Tibial nerve (tissue), 4 donors: ENCODE measurements at regions not wholly inside any gene's neighbourhood (a gene's known extent, or its start where the extent isn't known, plus 50 kb on each side); places are given as distances from the start of the nearest gene placed in this dataset.
A peak's percentile ranks its signal among the peaks of the same experiment; 100 is the strongest.
"Not testable (repeated sequence)": the region's sequence is repeated elsewhere in the genome, so short reads cannot be mapped to it uniquely, and the experiment has no call there.

ENCODE experiments used
- DNase-seq, 2 donors: peaks; one replicate each; pipeline ENCODE4 v3.0.0-alpha.2; 2019; ENCODE audit warnings: low spot score in 2 of 2
- H3K27ac ChIP-seq, 4 donors: fragments of 200-600 bp; sonication (generic) in 3 of 4; one replicate each; pipeline ENCODE4 v1.5.1; 2017 to 2019; ENCODE audit warnings: mild to moderate bottlenecking in 1 of 4
- H3K27me3 ChIP-seq, 2 donors: fragments of 200-600 bp; sonication (generic) in 1 of 2; one replicate each; pipeline versions ENCODE4 v1.5.1 to v1.6.0; 2017 to 2019
- H3K36me3 ChIP-seq, 3 donors: fragments of 200-600 bp; sonication (generic); one replicate each; pipeline ENCODE4 v1.5.1; 2018 to 2019
- H3K4me1 ChIP-seq, 4 donors: fragments of 200-600 bp; sonication (generic) in 3 of 4; one replicate each; pipeline ENCODE4 v1.5.1; 2017 to 2019
- H3K4me3 ChIP-seq, 4 donors: fragments of 200-600 bp; sonication (generic) in 3 of 4; one replicate each; pipeline ENCODE4 v1.5.1; 2017 to 2019; ENCODE audit warnings: mild to moderate bottlenecking in 1 of 4, moderate library complexity in 1 of 4
- H3K9me3 ChIP-seq, 4 donors: fragments of 200-600 bp; sonication (generic) in 3 of 4; one replicate each; pipeline ENCODE4 v1.5.1; 2017 to 2019
- EP300 ChIP-seq, 2 donors: sonication (generic); formaldehyde crosslinking; IDR thresholded peaks; one replicate each; pipeline ENCODE4 v1.6.1; 2017; ENCODE audit warnings: antibody characterized with exemption in 2 of 2, mild to moderate bottlenecking in 1 of 2
- POLR2A ChIP-seq, 2 donors: fragments of 450-650 bp; IDR thresholded peaks; one replicate each; pipeline ENCODE4 v1.6.1; 2017; ENCODE audit warnings: antibody characterized with exemption in 2 of 2, mild to moderate bottlenecking in 2 of 2, moderate library complexity in 2 of 2
- WGBS, 2 donors: methylation state at CpG; one replicate each; pipeline ENCODE4 v1.1.5; 2018; 5-methylcytosine and 5-hydroxymethylcytosine counted together
- TF ChIP-seq, protein P1 (sequence below), 5 experiments: fragments of 200-600 bp in 3 of 5; fragments of 450-650 bp in 2 of 5; sonication (generic) in 3 of 5; IDR thresholded peaks; one replicate each; pipeline ENCODE4 v1.5.1; 2016 to 2019; ENCODE audit warnings: antibody characterized with exemption in 5 of 5, mild to moderate bottlenecking in 3 of 5, moderate library complexity in 2 of 5

DNA sequence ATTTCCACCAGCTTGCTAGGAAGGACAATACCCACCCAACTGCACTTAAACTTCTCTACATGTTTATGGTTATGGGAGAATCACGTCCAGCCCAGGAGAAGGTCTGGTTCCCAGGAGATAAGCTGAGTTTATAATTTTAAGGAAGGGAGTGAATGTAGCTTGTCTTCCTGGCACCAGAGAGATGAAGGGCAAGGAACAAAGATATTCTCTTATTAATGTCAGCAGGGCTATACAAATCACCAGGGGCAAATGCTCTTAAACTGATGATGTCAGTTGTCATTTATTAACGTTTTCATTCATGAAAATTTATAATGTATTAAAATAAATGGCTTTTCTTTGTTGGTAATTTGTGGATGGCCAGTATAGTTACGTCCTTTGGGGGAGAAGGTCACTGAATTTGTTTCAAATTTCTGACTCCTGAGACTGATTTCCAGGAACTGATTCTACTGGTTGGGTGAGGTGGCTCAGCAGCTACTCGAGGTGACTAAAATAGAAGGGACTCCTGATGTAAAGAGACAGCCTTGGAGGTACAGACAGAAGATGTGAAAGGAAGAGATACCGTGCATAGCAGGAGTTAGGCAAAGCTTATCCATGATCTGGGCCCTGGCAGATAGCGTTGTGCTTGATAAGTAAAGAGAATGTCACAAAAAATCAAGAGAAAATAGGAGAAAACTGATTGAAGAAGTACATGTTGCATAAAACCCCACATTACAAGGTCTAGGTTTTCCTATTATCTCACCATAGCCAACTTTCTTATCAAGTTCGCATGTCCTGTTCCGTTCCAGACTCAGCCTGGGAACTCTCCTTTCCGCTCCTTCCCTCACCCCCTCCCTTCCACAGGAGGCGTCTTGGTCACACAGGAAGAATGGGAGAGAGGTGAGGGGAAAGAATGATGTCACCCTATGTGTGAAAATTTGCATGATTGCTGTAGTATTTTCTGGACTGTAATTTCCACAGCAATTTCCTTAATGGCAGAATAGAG, 367.1 kb upstream of the FAR2 start:
- H3K4me1 ChIP-seq: peaks cover 0 to 7% (median 0%) of the 10 kb centered on the region in 4 donors
- no peak overlapping the region for H3K4me3 ChIP-seq
- no peak overlapping the region for H3K27ac ChIP-seq
- TF ChIP-seq, protein P1, sequence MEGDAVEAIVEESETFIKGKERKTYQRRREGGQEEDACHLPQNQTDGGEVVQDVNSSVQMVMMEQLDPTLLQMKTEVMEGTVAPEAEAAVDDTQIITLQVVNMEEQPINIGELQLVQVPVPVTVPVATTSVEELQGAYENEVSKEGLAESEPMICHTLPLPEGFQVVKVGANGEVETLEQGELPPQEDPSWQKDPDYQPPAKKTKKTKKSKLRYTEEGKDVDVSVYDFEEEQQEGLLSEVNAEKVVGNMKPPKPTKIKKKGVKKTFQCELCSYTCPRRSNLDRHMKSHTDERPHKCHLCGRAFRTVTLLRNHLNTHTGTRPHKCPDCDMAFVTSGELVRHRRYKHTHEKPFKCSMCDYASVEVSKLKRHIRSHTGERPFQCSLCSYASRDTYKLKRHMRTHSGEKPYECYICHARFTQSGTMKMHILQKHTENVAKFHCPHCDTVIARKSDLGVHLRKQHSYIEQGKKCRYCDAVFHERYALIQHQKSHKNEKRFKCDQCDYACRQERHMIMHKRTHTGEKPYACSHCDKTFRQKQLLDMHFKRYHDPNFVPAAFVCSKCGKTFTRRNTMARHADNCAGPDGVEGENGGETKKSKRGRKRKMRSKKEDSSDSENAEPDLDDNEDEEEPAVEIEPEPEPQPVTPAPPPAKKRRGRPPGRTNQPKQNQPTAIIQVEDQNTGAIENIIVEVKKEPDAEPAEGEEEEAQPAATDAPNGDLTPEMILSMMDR (IDR thresholded peaks at IDR 0.05): no peak
- no peak for TF ChIP-seq EP300 (IDR thresholded peaks at IDR 0.05)
- no peak for TF ChIP-seq POLR2A (IDR thresholded peaks at IDR 0.05)
- WGBS, 2 donors: 78 to 79% methylated on average over 10 of the region's 10 CpGs
- no peaks in the 10 kb centered on the region for H3K36me3 ChIP-seq
- no peaks in the 10 kb centered on the region for H3K27me3 ChIP-seq
- no peak for DNase-seq
- H3K9me3 ChIP-seq: no peaks in the 10 kb centered on the region

DNA sequence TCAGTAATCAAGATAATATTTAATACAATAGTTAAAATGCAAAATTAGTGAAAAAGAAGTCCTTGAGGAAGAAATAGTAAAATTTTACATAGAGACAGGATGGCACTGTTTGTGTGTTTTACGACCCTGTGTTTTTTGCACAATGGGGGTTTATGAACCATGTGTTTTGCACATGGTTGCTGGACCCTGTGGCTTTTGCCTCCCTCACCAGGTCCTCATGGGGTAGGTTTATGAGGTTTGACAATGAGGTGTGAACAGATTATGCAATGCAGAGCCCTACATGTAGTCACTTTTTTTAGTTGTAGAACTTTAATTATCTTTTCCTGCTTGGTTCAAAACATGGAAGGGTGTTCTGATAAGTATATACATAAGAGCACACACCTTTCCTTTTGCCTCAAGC, 366.3 kb upstream of the FAR2 start:
- Histone ChIP-seq H3K36me3 (no peaks in the 10 kb centered on the region), H3K4me3 (no peak overlapping the region), H3K9me3 (no peaks in the 10 kb centered on the region), H3K27me3 (no peaks in the 10 kb centered on the region), H3K4me1 (peaks cover 0 to 7% (median 0%) of the 10 kb centered on the region in 4 donors), H3K27ac (no peak overlapping the region)
- 75 to 84% methylated on average over 1 of the region's 1 CpG for WGBS, 2 donors
- TF ChIP-seq EP300 (IDR thresholded peaks at IDR 0.05) (no peak), POLR2A (IDR thresholded peaks at IDR 0.05) (no peak)
- TF ChIP-seq, protein P1 (IDR thresholded peaks at IDR 0.05): no peak
- no peak for DNase-seq

DNA sequence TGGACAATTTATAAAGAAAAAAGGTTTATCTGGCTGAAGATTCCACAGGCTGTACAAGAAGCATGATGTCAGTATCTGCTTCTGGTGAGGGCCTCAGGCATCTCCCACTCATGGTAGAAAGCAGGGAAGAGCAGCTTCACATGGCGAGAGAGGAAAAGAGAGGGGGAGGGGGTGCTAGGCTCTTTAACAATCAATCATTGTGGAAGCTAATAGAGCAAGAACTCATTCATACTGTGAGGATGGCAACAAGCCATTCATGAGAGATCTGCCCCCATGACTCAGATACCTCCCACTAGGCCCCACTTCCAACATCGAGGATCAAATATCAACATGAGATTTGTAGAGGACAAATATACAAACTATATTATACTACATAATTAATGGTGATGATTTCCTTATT, 361.9 kb upstream of the FAR2 start:
- H3K36me3 ChIP-seq: no peaks in the 10 kb centered on the region
- TF ChIP-seq, protein P1 (IDR thresholded peaks at IDR 0.05): no peak
- no peak for TF ChIP-seq EP300 (IDR thresholded peaks at IDR 0.05)
- no peak for TF ChIP-seq POLR2A (IDR thresholded peaks at IDR 0.05)
- no peak for DNase-seq
- no peaks in the 10 kb centered on the region for H3K27me3 ChIP-seq
- H3K9me3 ChIP-seq: no peaks in the 10 kb centered on the region
- H3K4me1 ChIP-seq: peaks cover 0 to 7% (median 0%) of the 10 kb centered on the region in 4 donors
- WGBS, 2 donors: 36 to 53% methylated on average over 2 of the region's 2 CpGs
- H3K4me3 ChIP-seq: no peak overlapping the region
- peak overlapping the region in 1 of 4 donors; percentile 20 for H3K27ac ChIP-seq

DNA sequence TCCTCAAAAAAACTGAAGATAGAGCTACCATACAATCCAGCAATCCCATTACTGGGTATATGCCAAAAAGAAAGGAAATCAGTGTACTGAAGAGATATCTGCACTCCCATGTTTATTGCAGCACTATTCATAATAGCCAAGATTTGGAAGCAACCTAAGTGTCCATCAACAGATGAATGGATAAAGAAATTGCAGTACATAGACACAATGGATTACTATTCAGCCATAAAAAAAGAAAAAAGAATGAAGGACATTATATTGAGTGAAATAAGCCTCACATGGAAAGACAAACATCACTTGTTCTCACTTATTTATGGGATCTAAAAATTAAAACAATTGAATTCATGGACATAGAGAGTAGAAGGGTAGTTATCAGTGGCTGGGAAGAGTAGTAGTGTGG, 360.8 kb upstream of the FAR2 start:
- not testable (repeated sequence) for H3K27ac ChIP-seq, H3K36me3 ChIP-seq, H3K4me3 ChIP-seq, H3K4me1 ChIP-seq, H3K9me3 ChIP-seq, DNase-seq, H3K27me3 ChIP-seq

DNA sequence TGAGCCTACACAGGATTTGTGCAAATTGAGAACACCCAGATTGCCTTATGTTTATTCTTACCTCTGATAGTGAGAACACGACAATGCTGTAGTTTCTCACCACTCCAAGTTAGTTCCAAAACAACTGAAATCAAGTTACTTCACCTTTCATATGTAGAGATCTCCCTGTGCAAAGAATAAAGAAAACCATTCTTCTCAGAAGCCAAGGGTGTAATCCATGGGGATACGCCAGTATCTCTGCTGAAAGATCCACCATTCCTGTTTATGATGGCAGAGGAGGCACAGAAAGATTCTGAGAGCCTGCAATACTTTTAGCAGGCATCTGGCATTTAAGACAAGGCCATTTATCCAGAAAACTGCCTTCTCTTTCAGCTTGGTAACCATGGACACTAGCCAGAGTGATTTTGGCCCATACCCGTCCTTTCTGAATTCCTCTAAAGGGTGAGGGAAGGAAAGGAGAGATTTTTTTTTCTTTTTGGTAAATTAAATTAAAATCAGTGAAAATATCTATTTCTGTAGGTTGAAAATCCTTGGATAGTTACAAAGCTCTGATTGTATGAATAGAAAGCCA, 355.4 kb upstream of the FAR2 start:
- H3K36me3 ChIP-seq: no peaks in the 10 kb centered on the region
- TF ChIP-seq EP300 (IDR thresholded peaks at IDR 0.05) (no peak), POLR2A (IDR thresholded peaks at IDR 0.05) (no peak)
- TF ChIP-seq, protein P1 (IDR thresholded peaks at IDR 0.05): no peak
- peak overlapping the region in 2 of 4 donors; percentile 59 to 83 for H3K27ac ChIP-seq
- WGBS, 2 donors: 50 to 61% methylated on average over 3 of the region's 3 CpGs
- no peaks in the 10 kb centered on the region for H3K27me3 ChIP-seq
- peaks cover 0 to 4% (median 0%) of the 10 kb centered on the region in 4 donors for H3K9me3 ChIP-seq
- peaks cover 0 to 20% (median 3%) of the 10 kb centered on the region in 4 donors for H3K4me1 ChIP-seq
- H3K4me3 ChIP-seq: no peak overlapping the region
- no peak for DNase-seq
